Inflammatory macrophage treated with lipopolysaccharide for 4 hours (primary cell): ENCODE measurements at regions not wholly inside any gene's neighbourhood (a gene's known extent, or its start where the extent isn't known, plus 50 kb on each side); places are given as distances from the start of the nearest gene placed in this dataset.
"Not testable (repeated sequence)": the region's sequence is repeated elsewhere in the genome, so short reads cannot be mapped to it uniquely, and the experiment has no call there.

ENCODE experiments used
- DNase-seq: peaks from one replicate; pipeline ENCODE4 v3.0.0-alpha.2; 2020

DNA sequence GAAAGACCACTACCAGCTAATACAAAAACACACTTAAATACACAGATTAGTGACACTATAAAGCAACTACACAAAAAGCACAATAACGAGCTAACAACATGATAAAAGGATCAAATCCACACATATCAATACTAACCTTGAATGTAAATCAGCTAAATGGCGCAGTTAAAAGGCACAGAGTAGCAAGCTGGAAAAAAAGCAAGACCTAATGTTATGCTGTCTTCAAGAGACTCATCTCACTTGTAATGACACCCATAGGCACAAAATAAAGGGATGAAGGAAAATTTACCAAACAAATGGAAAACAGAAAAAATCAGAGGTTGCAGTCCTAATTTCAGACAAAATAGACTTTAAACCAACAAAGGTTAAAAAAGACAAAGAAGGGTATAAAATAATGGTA lies 86.3 kb downstream of the NUS1 start:
- DNase-seq, result no peak

DNA sequence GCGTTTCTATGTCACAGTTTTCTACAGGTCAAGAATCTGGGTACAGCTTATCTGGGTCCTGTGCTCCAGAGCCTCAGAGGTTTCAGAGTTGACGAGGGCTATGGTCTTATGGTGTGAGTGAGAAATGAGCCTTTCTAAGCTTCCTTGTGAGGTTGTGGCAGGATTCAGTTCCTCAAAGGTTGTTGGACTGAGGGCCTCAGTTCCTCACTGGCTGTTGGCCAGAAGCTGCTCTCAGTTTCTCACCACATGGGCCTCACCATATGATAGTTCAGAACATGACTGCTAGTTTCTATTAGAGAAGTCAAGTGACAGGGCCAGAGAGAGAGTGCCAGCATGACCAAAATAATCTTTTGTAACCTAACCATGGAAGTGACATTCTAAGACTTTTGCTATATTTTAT lies 96.1 kb downstream of the NUS1 start:
- DNase-seq, result peak; percentile 71

DNA sequence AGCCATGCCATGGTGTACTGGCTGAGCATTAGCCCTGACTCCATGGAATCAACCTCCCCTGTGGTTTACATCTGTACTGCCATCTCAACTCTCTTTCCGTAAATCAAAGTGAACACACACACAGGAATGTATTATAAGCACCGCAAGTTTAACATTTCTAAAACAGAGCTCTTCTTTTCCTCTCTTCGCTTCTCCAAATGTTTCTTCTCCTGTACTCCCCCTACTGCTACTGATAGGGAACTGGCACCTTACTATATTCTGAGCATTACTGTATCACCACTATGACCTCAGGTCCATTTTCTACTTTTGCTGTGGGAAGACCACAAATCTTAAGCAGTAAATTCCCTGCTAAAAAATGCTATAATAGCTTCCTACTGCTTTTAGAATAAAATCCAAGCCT lies 101.2 kb downstream of the NUS1 start:
- peak; percentile 19 for DNase-seq

DNA sequence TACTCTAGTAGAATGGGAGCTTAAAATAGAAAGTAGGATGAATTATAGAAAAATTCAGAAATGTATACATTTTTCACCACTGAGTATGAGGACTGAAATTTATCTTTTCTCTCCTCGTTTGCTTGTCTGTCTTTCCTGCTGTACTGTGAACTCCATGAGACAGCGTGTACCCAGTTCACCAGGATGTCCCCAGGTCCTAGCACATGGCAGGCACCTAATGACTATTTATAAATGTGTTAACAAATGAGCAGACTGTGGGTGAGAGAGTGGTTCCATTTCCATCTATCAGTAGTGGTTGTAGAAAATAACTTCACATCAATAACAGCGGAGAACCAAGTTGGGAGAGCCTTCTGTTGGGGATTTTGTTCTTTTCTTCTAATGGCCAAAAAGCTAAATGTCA lies 106.3 kb downstream of the NUS1 start:
- DNase-seq, result no peak

DNA sequence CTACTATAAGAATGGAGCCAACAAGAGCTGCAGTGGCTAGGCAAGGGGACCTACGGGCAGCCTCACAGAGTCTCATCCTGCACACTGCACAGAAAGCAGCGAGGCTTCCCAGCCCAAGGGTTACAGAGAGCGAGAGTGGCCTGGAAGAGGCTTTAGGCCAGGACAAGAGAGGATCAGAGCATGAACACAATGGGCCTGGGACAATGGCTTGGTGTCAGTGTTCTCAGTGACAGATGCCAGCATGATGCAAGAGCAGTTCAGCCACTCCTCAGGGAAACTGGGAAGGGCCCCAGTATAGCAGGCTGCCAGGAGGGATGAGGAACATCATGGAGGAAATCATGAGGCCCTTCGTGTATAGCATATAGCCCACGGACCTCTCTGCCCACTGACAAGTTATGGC lies 108.0 kb downstream of the NUS1 start:
- DNase-seq, result no peak

DNA sequence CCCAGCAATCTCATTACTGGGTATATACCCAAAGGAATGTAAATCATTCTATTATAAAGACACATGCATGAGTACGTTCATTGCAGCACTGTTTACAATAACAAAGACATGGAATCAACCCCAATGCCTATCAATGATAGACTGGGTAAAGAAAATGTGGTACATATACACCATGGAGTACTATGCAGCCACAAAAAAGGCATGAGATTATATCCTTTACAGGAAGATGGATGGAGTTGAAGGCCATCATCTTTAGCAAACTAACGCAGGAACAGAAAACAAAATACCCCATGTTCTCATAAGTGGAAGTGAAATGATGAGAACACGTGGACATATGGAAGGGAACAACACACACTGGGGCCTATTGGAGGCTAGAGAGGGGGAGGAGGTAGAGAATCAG lies 115.7 kb downstream of the NUS1 start:
- DNase-seq, result no peak

DNA sequence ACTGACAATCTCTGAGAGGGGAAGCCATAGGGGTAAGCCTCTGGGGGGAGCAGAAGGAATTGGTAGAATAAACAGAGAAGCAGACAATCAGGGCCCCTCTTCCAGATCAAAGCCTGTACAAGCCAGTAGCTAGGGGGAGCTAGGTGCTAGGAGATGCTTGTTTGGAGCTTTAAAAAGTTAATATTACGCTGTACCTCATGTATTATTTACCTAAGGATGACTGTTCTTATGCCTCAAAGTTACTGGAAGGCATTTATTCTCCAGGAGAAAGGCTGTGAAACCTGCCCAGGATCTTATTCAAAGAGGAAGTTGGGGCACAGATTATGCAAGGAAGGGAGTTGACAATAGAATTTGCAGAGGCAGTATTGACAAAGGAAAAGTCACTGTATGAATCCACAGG lies 111.8 kb upstream of the SLC35F1 start:
- DNase-seq, result peak; percentile 4

DNA sequence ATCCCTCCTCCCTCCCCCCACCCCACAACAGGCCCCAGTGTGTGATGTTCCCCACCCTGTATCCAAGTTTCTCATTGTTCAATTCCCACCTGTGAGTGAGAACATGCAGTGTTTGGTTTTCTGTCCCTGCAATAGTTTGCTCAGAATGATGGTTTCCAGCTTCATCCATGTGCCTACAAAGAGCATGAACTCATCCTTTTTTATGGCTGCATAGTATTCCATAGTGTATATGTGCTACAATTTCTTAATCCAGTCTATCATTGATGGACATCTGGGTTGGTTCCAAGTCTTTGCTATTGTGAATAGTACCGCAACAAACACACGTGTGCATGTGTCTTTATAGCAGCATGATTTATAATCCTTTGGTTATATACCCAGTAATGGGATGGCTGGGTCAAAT lies 108.2 kb upstream of the SLC35F1 start:
- not testable (repeated sequence) for DNase-seq

DNA sequence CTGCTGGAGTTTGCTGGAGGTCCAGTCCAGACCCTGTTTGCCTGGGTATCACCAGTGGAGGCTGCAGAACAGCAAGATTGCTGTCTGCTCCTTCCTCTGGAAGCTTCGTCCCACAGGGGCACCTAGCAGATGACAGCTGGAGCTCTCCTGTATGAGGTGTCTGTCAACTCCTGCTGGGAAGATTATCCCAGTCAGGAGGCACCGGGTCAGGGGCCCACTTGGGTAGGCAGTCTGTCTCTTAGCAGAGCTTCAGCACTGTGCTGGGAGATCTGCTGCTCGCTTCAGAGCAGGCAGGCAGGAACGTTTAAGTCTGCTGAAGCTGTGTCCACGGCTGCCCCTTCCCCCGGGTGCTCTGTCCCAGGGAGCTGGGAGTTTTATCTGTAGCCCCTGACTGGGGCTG lies 96.8 kb upstream of the SLC35F1 start:
- no peak for DNase-seq

DNA sequence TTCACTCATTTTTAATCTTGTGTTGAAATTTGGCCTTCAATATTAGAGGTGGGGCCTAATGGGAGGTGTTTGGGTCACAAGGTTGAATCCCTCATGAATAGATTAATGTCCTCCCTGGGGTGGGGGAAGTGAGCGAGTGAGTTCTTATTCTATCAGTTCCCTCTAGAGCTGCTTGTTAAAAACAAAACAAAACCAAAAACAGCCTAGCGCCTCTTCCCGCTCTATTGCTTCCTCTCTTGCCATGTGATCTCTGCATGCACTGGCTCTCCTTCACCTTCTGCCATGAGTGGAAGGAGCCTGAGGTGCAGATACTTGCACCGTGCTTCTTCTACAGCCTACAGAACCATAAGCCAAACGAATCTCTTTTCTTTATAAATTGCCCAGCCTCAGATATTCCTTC lies 89.6 kb upstream of the SLC35F1 start:
- DNase-seq, result no peak

DNA sequence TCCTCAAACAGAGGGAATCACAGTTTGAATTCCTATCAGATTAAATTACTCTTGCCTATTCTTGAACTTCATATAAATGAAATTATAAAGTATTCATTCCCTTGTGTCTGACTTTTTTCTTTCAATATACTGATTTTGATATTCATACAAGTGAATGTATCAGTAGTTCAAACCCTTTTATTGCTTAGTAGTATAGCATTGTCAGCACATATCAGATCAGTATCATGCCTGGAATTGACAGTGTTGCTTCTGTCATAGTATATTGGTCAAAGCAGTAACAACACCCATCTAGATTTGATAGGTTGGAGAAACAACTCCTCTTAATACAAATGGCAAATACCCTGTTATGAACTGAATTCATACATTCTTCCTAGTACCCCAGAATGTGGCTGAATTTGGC lies 89.1 kb upstream of the SLC35F1 start:
- no peak for DNase-seq

DNA sequence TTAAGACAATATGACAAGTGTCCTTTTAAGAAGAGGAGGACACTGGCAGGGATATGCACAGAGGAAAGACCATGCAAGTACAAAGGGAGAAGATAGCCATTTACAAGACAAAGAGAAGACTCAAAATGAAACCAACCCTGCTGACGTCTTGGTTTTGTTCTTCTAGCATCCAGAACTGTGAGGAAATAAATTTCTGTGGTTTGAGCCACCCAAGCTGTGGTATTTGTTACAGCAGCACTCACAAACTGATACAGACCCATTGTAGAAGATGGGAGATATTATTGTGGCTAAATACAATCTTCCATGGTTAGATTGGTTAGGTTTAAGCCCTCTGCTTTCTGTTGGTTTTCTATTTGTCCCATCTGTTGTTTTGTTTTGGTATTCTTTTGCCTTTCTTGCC lies 88.6 kb upstream of the SLC35F1 start:
- DNase-seq, result no peak

DNA sequence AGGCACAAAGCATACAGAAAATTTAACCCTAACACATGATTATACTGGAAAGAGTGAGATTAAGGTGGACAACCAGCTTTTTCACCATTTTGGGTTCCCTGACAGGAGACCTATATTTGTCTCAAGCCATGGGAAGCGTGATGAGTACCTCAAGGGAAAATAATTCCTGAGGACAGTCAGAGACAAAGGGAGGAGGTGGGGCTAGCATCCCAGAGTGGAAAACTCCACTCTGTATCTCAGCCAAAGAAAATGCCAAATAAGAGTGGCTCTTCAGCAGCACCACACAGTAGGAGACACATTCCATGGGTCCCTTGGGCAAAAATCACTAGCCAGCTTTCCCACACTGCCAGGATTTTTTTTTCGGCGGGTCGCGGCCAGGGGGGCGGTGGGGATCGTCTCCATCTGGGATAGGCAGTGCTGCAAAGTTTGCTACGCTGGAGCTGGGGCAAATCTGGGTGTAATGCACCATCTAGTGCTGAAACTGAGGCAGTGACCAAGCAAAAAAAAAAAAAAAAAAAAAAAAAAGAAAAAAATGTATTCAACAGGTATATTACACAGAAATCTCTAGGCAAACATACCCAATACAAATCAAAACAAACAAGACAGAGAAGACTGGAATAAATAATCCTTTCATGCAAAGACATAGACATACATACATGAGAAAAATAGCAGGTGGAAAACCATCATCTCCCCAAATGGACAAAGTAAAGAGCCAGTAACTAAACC lies 77.3 kb upstream of the SLC35F1 start:
- DNase-seq, result peak; percentile 17

DNA sequence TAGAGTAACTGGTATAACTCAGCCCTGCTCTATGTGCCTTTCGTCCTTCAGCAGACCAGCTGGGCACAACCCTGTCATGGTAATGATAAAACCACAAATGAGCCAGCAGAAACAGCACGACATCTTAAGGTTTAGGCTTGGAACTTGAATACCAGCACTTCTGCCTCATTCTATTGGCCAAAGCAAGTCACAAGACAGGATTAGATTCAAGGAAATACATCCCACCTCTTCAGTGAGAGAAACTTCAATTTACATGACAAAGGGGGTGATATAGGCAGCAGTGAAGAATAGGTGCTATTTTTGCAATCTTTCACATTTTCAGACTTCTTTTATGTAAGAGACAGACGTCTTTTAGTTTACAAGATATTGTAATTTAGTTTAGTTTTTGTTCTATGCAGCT lies 69.8 kb upstream of the SLC35F1 start:
- no peak for DNase-seq

DNA sequence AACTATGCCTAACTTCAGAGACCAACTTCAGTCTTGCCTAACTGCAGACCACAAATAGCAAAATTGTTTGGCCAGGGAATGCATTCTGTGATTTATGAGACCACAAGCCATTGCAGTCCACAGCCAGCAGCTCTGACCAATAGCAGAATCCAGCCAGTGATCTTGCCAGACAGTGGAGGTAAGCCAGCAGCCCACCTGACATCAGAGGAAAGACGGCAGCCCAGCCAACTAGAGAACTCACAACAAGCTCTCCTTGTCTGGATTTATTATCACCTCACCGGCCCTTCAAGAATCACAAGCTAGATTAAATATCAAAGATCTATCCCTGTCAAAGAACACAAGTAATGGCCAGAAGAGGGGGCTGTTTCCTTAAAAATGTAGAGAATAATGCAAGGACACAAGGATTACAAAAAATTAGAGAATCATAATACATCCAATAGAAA lies 66.5 kb upstream of the SLC35F1 start:
- peak; percentile 51 for DNase-seq

DNA sequence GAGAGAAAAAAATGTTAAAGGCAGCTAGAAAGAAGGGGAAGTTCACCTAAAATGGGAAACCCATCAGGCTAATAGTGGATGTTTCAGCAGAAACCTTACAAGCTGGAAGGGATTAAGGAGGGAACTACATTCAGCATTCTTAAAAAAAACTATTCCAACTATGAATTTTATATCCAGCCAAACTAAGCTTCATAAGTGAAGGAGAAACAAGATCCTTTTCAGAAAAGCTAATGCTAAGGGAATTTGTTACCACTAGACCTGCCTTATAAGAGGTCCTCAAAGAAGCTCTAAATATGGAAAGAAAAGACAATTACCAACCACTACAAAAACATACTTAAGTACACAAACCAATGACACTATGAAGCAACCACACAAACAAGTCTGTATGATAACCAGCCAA lies 59.2 kb upstream of the SLC35F1 start:
- no peak for DNase-seq

DNA sequence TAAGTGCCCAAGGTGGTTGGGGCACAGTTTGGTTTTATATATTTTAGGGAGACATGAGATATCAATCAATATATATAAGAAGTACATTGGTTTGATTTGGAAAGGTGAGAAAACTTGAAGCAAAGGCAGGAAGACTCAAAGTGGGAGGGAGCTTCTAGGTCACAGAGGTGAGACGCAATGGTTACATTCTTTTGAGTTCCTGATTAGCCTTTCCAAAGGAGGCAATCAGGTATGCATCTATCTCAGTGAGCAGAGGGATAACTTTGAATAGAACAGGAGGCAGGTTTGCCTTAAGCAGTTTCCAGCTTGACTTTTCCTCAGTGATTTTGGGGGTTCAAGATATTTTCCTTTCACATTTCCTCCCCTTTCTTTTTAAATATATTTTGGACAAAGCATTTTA lies 58.0 kb upstream of the SLC35F1 start:
- DNase-seq, result no peak
